Stomach smooth muscle (tissue), 2 donors: ENCODE measurements at regions not wholly inside any gene's neighbourhood (a gene's known extent, or its start where the extent isn't known, plus 50 kb on each side); places are given as distances from the start of the nearest gene placed in this dataset.

ENCODE experiments used
- H3K27ac ChIP-seq: one replicate; pipeline ENCODE4 v1.7.0; 2013; ENCODE audit warnings: mild to moderate bottlenecking, low read length, inconsistent platforms
- H3K27me3 ChIP-seq, 2 donors: one replicate each; pipeline ENCODE4 v1.7.0; 2013; ENCODE audit warnings: low read length in 2 of 2; ENCODE audit not compliant: insufficient read depth in 2 of 2, control insufficient read depth in 1 of 2
- H3K36me3 ChIP-seq, 2 donors: one replicate each; pipeline ENCODE4 v1.7.0; 2013; ENCODE audit warnings: low read length in 2 of 2; ENCODE audit not compliant: control insufficient read depth in 2 of 2, insufficient read depth in 2 of 2
- H3K4me1 ChIP-seq: one replicate; pipeline ENCODE4 v1.7.0; 2013; ENCODE audit warnings: low read length; ENCODE audit not compliant: control insufficient read depth, insufficient read depth
- H3K4me3 ChIP-seq, 2 donors: one replicate each; pipeline ENCODE4 v1.7.0; 2013; ENCODE audit warnings: low read length in 2 of 2
- H3K9ac ChIP-seq, 2 donors: one replicate each; pipeline ENCODE4 v1.7.0; 2013; ENCODE audit warnings: low read length in 2 of 2, mild to moderate bottlenecking in 1 of 2
- H3K9me3 ChIP-seq, 2 donors: one replicate each; pipeline ENCODE4 v1.7.0; 2013; ENCODE audit warnings: low read length in 2 of 2; ENCODE audit not compliant: control insufficient read depth in 2 of 2
- donor health status: healthy.
- donor health status: Pancreatic carcinoma.

- Histone ChIP-seq H3K4me3 (no peak overlapping the region), H3K27me3 (no peaks in the 10 kb centered on the region), H3K9ac (no peak overlapping the region), H3K9me3 (no peaks in the 10 kb centered on the region), H3K36me3 (no peaks in the 10 kb centered on the region), H3K27ac (no peak overlapping the region), H3K4me1 (no peaks in the 10 kb centered on the region)
Observed at GRCh38 chr6:134658596-134658995, 291.3 kb downstream of the ALDH8A1 start.

- Histone ChIP-seq H3K27ac (no peak overlapping the region), H3K36me3 (no peaks in the 10 kb centered on the region), H3K9me3 (no peaks in the 10 kb centered on the region), H3K9ac (no peak overlapping the region), H3K4me3 (no peak overlapping the region), H3K27me3 (no peaks in the 10 kb centered on the region), H3K4me1 (no peaks in the 10 kb centered on the region)
Observed at GRCh38 chr6:134657751-134658527, 292.0 kb downstream of the ALDH8A1 start.

GRCh38 chr6:134657343-134657742 lies 292.6 kb downstream of the ALDH8A1 start:
- Histone ChIP-seq H3K9me3 (no peaks in the 10 kb centered on the region), H3K4me3 (no peak overlapping the region), H3K36me3 (no peaks in the 10 kb centered on the region), H3K27ac (no peak overlapping the region), H3K9ac (no peak overlapping the region), H3K4me1 (no peaks in the 10 kb centered on the region), H3K27me3 (no peaks in the 10 kb centered on the region)

- H3K9me3 ChIP-seq: no peaks in the 10 kb centered on the region
- H3K36me3 ChIP-seq: no peaks in the 10 kb centered on the region
- H3K4me3 ChIP-seq: no peak overlapping the region
- H3K27me3 ChIP-seq: no peaks in the 10 kb centered on the region
- H3K27ac ChIP-seq: no peak overlapping the region
- no peaks in the 10 kb centered on the region for H3K4me1 ChIP-seq
- no peak overlapping the region for H3K9ac ChIP-seq
Observed at GRCh38 chr6:134654751-134655150, 295.1 kb downstream of the ALDH8A1 start.

- Histone ChIP-seq H3K4me1 (no peaks in the 10 kb centered on the region), H3K27me3 (no peaks in the 10 kb centered on the region), H3K9ac (no peak overlapping the region), H3K4me3 (no peak overlapping the region), H3K27ac (no peak overlapping the region), H3K36me3 (no peaks in the 10 kb centered on the region), H3K9me3 (no peaks in the 10 kb centered on the region)
Observed at GRCh38 chr6:134651519-134651918, 298.4 kb downstream of the ALDH8A1 start.

- Histone ChIP-seq H3K9ac (no peak overlapping the region), H3K4me1 (no peaks in the 10 kb centered on the region), H3K27ac (no peak overlapping the region), H3K4me3 (no peak overlapping the region), H3K27me3 (no peaks in the 10 kb centered on the region), H3K9me3 (no peaks in the 10 kb centered on the region), H3K36me3 (no peaks in the 10 kb centered on the region)
Observed at GRCh38 chr6:134647861-134648260, 302.0 kb downstream of the ALDH8A1 start.

- no peaks in the 10 kb centered on the region for H3K9me3 ChIP-seq
- no peaks in the 10 kb centered on the region for H3K4me1 ChIP-seq
- no peaks in the 10 kb centered on the region for H3K36me3 ChIP-seq
- H3K4me3 ChIP-seq: no peak overlapping the region
- H3K9ac ChIP-seq: no peak overlapping the region
- no peaks in the 10 kb centered on the region for H3K27me3 ChIP-seq
- no peak overlapping the region for H3K27ac ChIP-seq
Observed at GRCh38 chr6:134642819-134643218, 307.1 kb downstream of the ALDH8A1 start.

GRCh38 chr6:134642279-134642678 lies 307.6 kb downstream of the ALDH8A1 start:
- Histone ChIP-seq H3K27ac (no peak overlapping the region), H3K9me3 (no peaks in the 10 kb centered on the region), H3K9ac (no peak overlapping the region)

GRCh38 chr6:134640975-134641429 lies 308.9 kb downstream of the ALDH8A1 start:
- Histone ChIP-seq H3K4me3 (no peak overlapping the region), H3K27me3 (no peaks in the 10 kb centered on the region), H3K36me3 (no peaks in the 10 kb centered on the region), H3K27ac (no peak overlapping the region), H3K9ac (no peak overlapping the region), H3K4me1 (no peaks in the 10 kb centered on the region), H3K9me3 (no peaks in the 10 kb centered on the region)

More at GRCh38 chr6:134642279-134642678, 307.6 kb downstream of the ALDH8A1 start:
- Histone ChIP-seq H3K27me3 (no peaks in the 10 kb centered on the region), H3K4me3 (no peak overlapping the region), H3K4me1 (no peaks in the 10 kb centered on the region), H3K36me3 (no peaks in the 10 kb centered on the region)

GRCh38 chr6:134640229-134640628 lies 309.7 kb downstream of the ALDH8A1 start:
- Histone ChIP-seq H3K4me3 (no peak overlapping the region), H3K9ac (no peak overlapping the region), H3K27me3 (no peaks in the 10 kb centered on the region), H3K4me1 (no peaks in the 10 kb centered on the region), H3K27ac (no peak overlapping the region), H3K9me3 (no peaks in the 10 kb centered on the region), H3K36me3 (no peaks in the 10 kb centered on the region)

- Histone ChIP-seq H3K27ac (no peak overlapping the region), H3K4me1 (no peaks in the 10 kb centered on the region), H3K9ac (no peak overlapping the region), H3K4me3 (no peak overlapping the region), H3K9me3 (no peaks in the 10 kb centered on the region), H3K36me3 (no peaks in the 10 kb centered on the region), H3K27me3 (no peaks in the 10 kb centered on the region)
Observed at GRCh38 chr6:134637847-134638437, 312.0 kb downstream of the ALDH8A1 start.
